ENCODE measurements at regions not wholly inside any gene's neighbourhood (a gene's known extent, or its start where the extent isn't known, plus 50 kb on each side); places are given as distances from the start of the nearest gene placed in this dataset.

DNA sequence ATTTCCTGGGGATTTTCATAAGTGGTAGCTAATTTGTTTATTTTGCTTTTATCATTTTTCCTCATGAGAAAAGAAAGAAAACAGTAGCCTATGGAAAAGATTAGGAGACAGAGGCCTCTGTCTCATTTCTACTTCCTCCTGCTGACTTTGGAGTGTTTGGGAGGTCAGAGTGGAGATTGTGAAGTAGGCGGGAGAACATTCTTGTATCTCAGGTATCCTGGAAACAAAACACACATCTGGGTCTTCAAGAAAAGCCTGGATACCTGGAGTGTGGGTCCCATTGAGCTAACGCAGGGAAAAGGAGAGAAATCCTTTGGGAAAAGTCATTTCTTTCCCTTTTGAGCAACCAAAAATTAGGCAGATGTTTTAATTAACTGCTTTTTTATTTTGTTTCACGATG lies 161.5 kb upstream of the DMAC1 start:
- H3K27me3 ChIP-seq (ENCODE audit: low read length) = no peaks in the 10 kb centered on the region
- TF ChIP-seq EZH2phosphoT487 (conservative IDR thresholded peaks at IDR 0.05; ENCODE audit: low read length) = no peak
- TF ChIP-seq, protein P1, sequence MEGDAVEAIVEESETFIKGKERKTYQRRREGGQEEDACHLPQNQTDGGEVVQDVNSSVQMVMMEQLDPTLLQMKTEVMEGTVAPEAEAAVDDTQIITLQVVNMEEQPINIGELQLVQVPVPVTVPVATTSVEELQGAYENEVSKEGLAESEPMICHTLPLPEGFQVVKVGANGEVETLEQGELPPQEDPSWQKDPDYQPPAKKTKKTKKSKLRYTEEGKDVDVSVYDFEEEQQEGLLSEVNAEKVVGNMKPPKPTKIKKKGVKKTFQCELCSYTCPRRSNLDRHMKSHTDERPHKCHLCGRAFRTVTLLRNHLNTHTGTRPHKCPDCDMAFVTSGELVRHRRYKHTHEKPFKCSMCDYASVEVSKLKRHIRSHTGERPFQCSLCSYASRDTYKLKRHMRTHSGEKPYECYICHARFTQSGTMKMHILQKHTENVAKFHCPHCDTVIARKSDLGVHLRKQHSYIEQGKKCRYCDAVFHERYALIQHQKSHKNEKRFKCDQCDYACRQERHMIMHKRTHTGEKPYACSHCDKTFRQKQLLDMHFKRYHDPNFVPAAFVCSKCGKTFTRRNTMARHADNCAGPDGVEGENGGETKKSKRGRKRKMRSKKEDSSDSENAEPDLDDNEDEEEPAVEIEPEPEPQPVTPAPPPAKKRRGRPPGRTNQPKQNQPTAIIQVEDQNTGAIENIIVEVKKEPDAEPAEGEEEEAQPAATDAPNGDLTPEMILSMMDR (IDR thresholded peaks at IDR 0.05; ENCODE audit: insufficient read depth, low read length, poor library complexity, severe bottlenecking) = no peak
- H2AFZ ChIP-seq (ENCODE audit: low read depth, low read length, severe bottlenecking) = no peak overlapping the region
- H3K4me2 ChIP-seq (ENCODE audit: low read depth, low read length, poor library complexity, severe bottlenecking) = no peak overlapping the region
- H3K27ac ChIP-seq (ENCODE audit: low read depth, low read length) = no peak overlapping the region
- no peaks in the 10 kb centered on the region for H3K79me2 ChIP-seq (ENCODE audit: insufficient read depth, low read length)
- H3K9ac ChIP-seq (ENCODE audit: low read length) = no peak overlapping the region
- H3K4me3 ChIP-seq (ENCODE audit: insufficient read depth, low read length, poor library complexity, severe bottlenecking) = no peak overlapping the region
- no peaks in the 10 kb centered on the region for H3K9me2 ChIP-seq (replicated peaks; ENCODE audit: insufficient read depth, low read length)
- no peaks in the 10 kb centered on the region for H4K20me1 ChIP-seq (ENCODE audit: low read depth, low read length)
- H3F3A ChIP-seq (ENCODE audit: insufficient read depth) = no peaks in the 10 kb centered on the region
- H3K36me3 ChIP-seq (ENCODE audit: low read length) = 0 out of 2 replicates have a peak, but pooled peaks cover 2% of the 10 kb centered on the region
- H3K9me3 ChIP-seq (ENCODE audit: insufficient read depth, low read length) = no peaks in the 10 kb centered on the region

DNA sequence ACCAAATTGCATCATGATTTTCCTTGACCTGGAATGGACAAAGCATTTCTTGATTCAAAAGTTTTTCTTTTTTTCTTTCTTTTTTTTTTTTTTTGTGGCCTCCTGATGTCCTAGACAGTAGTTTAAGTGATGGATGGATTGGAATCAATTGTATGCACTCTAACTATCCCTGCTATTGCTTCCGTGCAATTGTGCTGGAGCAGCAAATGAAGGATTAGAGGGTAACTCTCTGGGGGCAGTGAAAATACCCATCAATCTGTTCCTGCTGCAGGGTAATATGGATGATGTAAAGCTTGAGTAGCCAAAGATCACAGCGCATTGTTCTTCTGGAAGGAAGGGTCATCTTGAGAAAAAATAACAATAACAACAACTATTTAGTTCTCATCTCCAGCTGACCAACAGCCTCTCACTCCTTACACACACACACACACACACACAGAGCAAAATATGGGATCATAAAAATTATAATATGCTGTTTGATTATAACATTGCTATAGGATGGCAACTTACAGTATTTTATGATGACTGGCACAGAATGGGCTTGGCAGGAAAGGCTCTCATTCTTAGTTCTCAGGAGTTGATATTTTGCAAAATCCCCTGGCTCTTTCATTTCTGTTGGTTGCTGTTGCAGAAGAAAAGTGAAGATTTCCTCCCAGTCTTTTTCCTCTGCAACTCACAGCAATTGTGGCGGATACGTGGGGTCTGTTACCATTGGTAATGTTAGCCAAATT lies 160.9 kb upstream of the DMAC1 start:
- Histone ChIP-seq H3K27me3 (ENCODE audit: low read length) (no peaks in the 10 kb centered on the region), H3K79me2 (ENCODE audit: insufficient read depth, low read length) (no peaks in the 10 kb centered on the region), H3K36me3 (ENCODE audit: low read length) (0 out of 2 replicates have a peak, but pooled peaks cover 2% of the 10 kb centered on the region), H3F3A (ENCODE audit: insufficient read depth) (no peaks in the 10 kb centered on the region), H3K9me3 (ENCODE audit: insufficient read depth, low read length) (no peaks in the 10 kb centered on the region), H3K27ac (ENCODE audit: low read depth, low read length) (no peak overlapping the region), H3K9ac (ENCODE audit: low read length) (no peak overlapping the region), H2AFZ (ENCODE audit: low read depth, low read length, severe bottlenecking) (no peak overlapping the region), H3K9me2 (replicated peaks; ENCODE audit: insufficient read depth, low read length) (no peaks in the 10 kb centered on the region), H4K20me1 (ENCODE audit: low read depth, low read length) (no peaks in the 10 kb centered on the region), H3K4me3 (ENCODE audit: insufficient read depth, low read length, poor library complexity, severe bottlenecking) (no peak overlapping the region), H3K4me2 (ENCODE audit: low read depth, low read length, poor library complexity, severe bottlenecking) (no peak overlapping the region)
- TF ChIP-seq, protein P1 (IDR thresholded peaks at IDR 0.05; ENCODE audit: insufficient read depth, low read length, poor library complexity, severe bottlenecking) = no peak
- no peak for TF ChIP-seq EZH2phosphoT487 (conservative IDR thresholded peaks at IDR 0.05; ENCODE audit: low read length)

DNA sequence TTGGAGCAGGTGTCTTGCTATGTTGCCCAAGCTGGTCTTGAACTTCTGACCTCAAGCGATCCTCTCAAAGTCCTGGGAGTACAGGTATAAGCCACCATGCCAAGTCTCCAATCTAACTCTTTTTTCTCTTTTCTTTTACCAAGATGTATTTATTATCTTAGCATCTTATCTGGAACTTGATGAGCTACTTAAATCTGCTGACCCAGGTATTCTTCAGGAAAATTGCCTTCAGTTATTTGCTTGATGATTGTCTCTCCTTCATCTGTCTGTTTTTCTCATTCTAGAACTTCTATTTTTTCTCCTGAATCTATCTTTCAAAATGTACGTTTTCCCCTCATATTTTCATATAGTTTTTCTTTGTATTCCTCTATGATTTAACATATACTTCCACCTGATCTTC lies 158.2 kb upstream of the DMAC1 start:
- Histone ChIP-seq H3K27me3 (ENCODE audit: low read length) (no peaks in the 10 kb centered on the region), H2AFZ (ENCODE audit: low read depth, low read length, severe bottlenecking) (no peak overlapping the region), H3K27ac (ENCODE audit: low read depth, low read length) (no peak overlapping the region), H3K4me3 (ENCODE audit: insufficient read depth, low read length, poor library complexity, severe bottlenecking) (no peak overlapping the region), H4K20me1 (ENCODE audit: low read depth, low read length) (no peaks in the 10 kb centered on the region), H3K79me2 (ENCODE audit: insufficient read depth, low read length) (no peaks in the 10 kb centered on the region), H3K9me2 (replicated peaks; ENCODE audit: insufficient read depth, low read length) (no peaks in the 10 kb centered on the region), H3K4me2 (ENCODE audit: low read depth, low read length, poor library complexity, severe bottlenecking) (no peak overlapping the region), H3K9ac (ENCODE audit: low read length) (no peak overlapping the region), H3K36me3 (ENCODE audit: low read length) (0 out of 2 replicates have a peak, but pooled peaks cover 2% of the 10 kb centered on the region), H3F3A (ENCODE audit: insufficient read depth) (no peaks in the 10 kb centered on the region), H3K9me3 (ENCODE audit: insufficient read depth, low read length) (no peaks in the 10 kb centered on the region)
- TF ChIP-seq EZH2phosphoT487 (conservative IDR thresholded peaks at IDR 0.05; ENCODE audit: low read length) = no peak
- TF ChIP-seq, protein P1 (IDR thresholded peaks at IDR 0.05; ENCODE audit: insufficient read depth, low read length, poor library complexity, severe bottlenecking) = no peak
